GM21381 (cell line): ENCODE measurements at regions not wholly inside any gene's neighbourhood (a gene's known extent, or its start where the extent isn't known, plus 50 kb on each side); places are given as distances from the start of the nearest gene placed in this dataset.

Experiments
- ATAC-seq: cut with Tn5 transposase; IDR thresholded peaks from one replicate; pipeline ENCODE4 v1.9.1; 2021; ENCODE audit warnings: mild to moderate bottlenecking, moderate library complexity; ENCODE audit not compliant: unreplicated experiment

- ATAC-seq, result no peak
Observed at GRCh38 chr21:21605521-21605920, 607.3 kb downstream of the NCAM2 start.

GRCh38 chr21:21606041-21606440 lies 607.8 kb downstream of the NCAM2 start:
- no peak for ATAC-seq

- no peak for ATAC-seq
Observed at GRCh38 chr21:21612466-21612865, 614.3 kb downstream of the NCAM2 start.

GRCh38 chr21:21614966-21615365 lies 616.8 kb downstream of the NCAM2 start:
- no peak for ATAC-seq

- no peak for ATAC-seq
Observed at GRCh38 chr21:21622460-21623234, 624.4 kb downstream of the NCAM2 start.

GRCh38 chr21:21624674-21625073 lies 626.5 kb downstream of the NCAM2 start:
- ATAC-seq, result no peak

GRCh38 chr21:21631961-21632360 lies 633.8 kb downstream of the NCAM2 start:
- no peak for ATAC-seq

GRCh38 chr21:21632926-21633325 lies 634.7 kb downstream of the NCAM2 start:
- no peak for ATAC-seq

- no peak for ATAC-seq
Observed at GRCh38 chr21:21661741-21662140, 663.5 kb downstream of the NCAM2 start.

GRCh38 chr21:21662776-21663175 lies 664.6 kb downstream of the NCAM2 start:
- no peak for ATAC-seq

GRCh38 chr21:21664871-21665270 lies 666.7 kb downstream of the NCAM2 start:
- ATAC-seq, result no peak

- ATAC-seq, result no peak
Observed at GRCh38 chr21:21666689-21667088, 668.5 kb downstream of the NCAM2 start.

GRCh38 chr21:21668198-21668597 lies 670.0 kb downstream of the NCAM2 start:
- ATAC-seq, result no peak

- no peak for ATAC-seq
Observed at GRCh38 chr21:21673959-21674358, 675.8 kb downstream of the NCAM2 start.

GRCh38 chr21:21675601-21676000 lies 677.4 kb downstream of the NCAM2 start:
- no peak for ATAC-seq

- ATAC-seq, result no peak
Observed at GRCh38 chr21:21682172-21682571, 684.0 kb downstream of the NCAM2 start.

- no peak for ATAC-seq
Observed at GRCh38 chr21:21688889-21689288, 690.7 kb downstream of the NCAM2 start.

GRCh38 chr21:21690068-21690665 lies 692.0 kb downstream of the NCAM2 start:
- no peak for ATAC-seq

- no peak for ATAC-seq
Observed at GRCh38 chr21:21712748-21713520, 714.7 kb downstream of the NCAM2 start.

- no peak for ATAC-seq
Observed at GRCh38 chr21:21713651-21714180, 715.5 kb downstream of the NCAM2 start.

- no peak for ATAC-seq
Observed at GRCh38 chr21:21714426-21714825, 716.2 kb downstream of the NCAM2 start.
